H9 (cell line): ENCODE measurements at regions not wholly inside any gene's neighbourhood (a gene's known extent, or its start where the extent isn't known, plus 50 kb on each side); places are given as distances from the start of the nearest gene placed in this dataset.

Experiments used
- DNase-seq: peaks from one replicate; pipeline ENCODE4 v3.0.0-alpha.2; 2017
- H2AFZ ChIP-seq: one replicate; pipeline ENCODE4 v1.6.1; 2013; ENCODE audit warnings: mild to moderate bottlenecking, low read length, control low read depth, moderate library complexity
- H2AK5ac ChIP-seq: 2 replicates; pipeline ENCODE4 v1.6.1; 2013; ENCODE audit warnings: low read length, control low read depth, mixed read lengths; ENCODE audit not compliant: insufficient read length
- H2BK120ac ChIP-seq: one replicate; pipeline ENCODE4 v1.6.1; 2013; ENCODE audit warnings: low read depth, mild to moderate bottlenecking, low read length, control low read depth, inconsistent platforms; ENCODE audit not compliant: poor library complexity, severe bottlenecking
- H2BK12ac ChIP-seq: 2 replicates; pipeline ENCODE4 v1.6.1; 2013; ENCODE audit warnings: low read length, control low read depth, mixed read lengths, low read depth; ENCODE audit not compliant: insufficient read length
- H2BK15ac ChIP-seq: 2 replicates; pipeline ENCODE4 v1.6.1; 2013; ENCODE audit warnings: low read depth, low read length, control low read depth
- H2BK20ac ChIP-seq: one replicate; pipeline ENCODE4 v1.6.1; 2013; ENCODE audit warnings: low read depth, mild to moderate bottlenecking, low read length, control low read depth, inconsistent platforms; ENCODE audit not compliant: poor library complexity, severe bottlenecking
- H2BK5ac ChIP-seq: 2 replicates; pipeline ENCODE4 v1.6.1; 2013; ENCODE audit warnings: low read length, control low read depth, mixed read lengths; ENCODE audit not compliant: insufficient read length
- H3K14ac ChIP-seq: 2 replicates; pipeline ENCODE4 v1.6.1; 2013; ENCODE audit warnings: low read length, control low read depth; ENCODE audit not compliant: insufficient read depth
- H3K18ac ChIP-seq: 2 replicates; pipeline ENCODE4 v1.6.1; 2013; ENCODE audit warnings: low read depth, mild to moderate bottlenecking, mixed read lengths, low read length, control low read depth; ENCODE audit not compliant: insufficient read length
- H3K23ac ChIP-seq: 2 replicates; pipeline ENCODE4 v1.6.1; 2013; ENCODE audit warnings: low read length, control low read depth, mixed read lengths, low read depth; ENCODE audit not compliant: insufficient read length
- H3K23me2 ChIP-seq: 2 replicates; pipeline ENCODE4 v1.6.1; 2013; ENCODE audit warnings: low read depth, mild to moderate bottlenecking, mixed read lengths, low read length, control low read depth; ENCODE audit not compliant: insufficient read length, poor library complexity, severe bottlenecking
- H3K27ac ChIP-seq: 2 replicates; pipeline ENCODE4 v1.5.1; 2013; ENCODE audit warnings: low read length, control low read depth, mixed read lengths, low read depth; ENCODE audit not compliant: insufficient read length
- H3K27me3 ChIP-seq: 2 replicates; pipeline ENCODE4 v1.6.1; 2013; ENCODE audit warnings: low read length, control low read depth, inconsistent platforms; ENCODE audit not compliant: insufficient read depth
- H3K4ac ChIP-seq: 2 replicates; pipeline ENCODE4 v1.6.1; 2013; ENCODE audit warnings: low read depth, mild to moderate bottlenecking, control low read depth, inconsistent platforms, low read length, moderate library complexity
- H3K4me1 ChIP-seq: 2 replicates; pipeline ENCODE4 v1.6.1; 2013; ENCODE audit warnings: low read length, control low read depth, inconsistent platforms; ENCODE audit not compliant: insufficient read depth
- H3K4me2 ChIP-seq: 2 replicates; pipeline ENCODE4 v1.6.1; 2013; ENCODE audit warnings: low read length, control low read depth, mixed read lengths; ENCODE audit not compliant: insufficient read length, insufficient read depth
- H3K56ac ChIP-seq: 2 replicates; pipeline ENCODE4 v1.6.1; 2013; ENCODE audit warnings: low read depth, mild to moderate bottlenecking, mixed read lengths, low read length, control low read depth; ENCODE audit not compliant: insufficient read length
- H3K79me1 ChIP-seq: 2 replicates; pipeline ENCODE4 v1.6.1; 2013; ENCODE audit warnings: low read depth, mild to moderate bottlenecking, moderate library complexity, low read length, control low read depth, inconsistent platforms; ENCODE audit not compliant: insufficient read depth, poor library complexity, severe bottlenecking
- H3K79me2 ChIP-seq: 2 replicates; pipeline ENCODE4 v1.6.1; 2013; ENCODE audit warnings: low read length, control low read depth, inconsistent platforms; ENCODE audit not compliant: insufficient read depth
- H3K9ac ChIP-seq: 2 replicates; pipeline ENCODE4 v1.6.1; 2013; ENCODE audit warnings: low read length, control low read depth, mixed read lengths; ENCODE audit not compliant: insufficient read length; ENCODE audit errors: extremely low read depth
- H3K9me3 ChIP-seq: one replicate; pipeline ENCODE4 v1.6.1; 2013; ENCODE audit warnings: low read depth, low read length, inconsistent platforms; ENCODE audit not compliant: control insufficient read depth
- H3T11ph ChIP-seq: one replicate; pipeline ENCODE4 v1.6.1; 2013; ENCODE audit warnings: mild to moderate bottlenecking, low read length, control low read depth, inconsistent platforms
- H4K20me1 ChIP-seq: one replicate; pipeline ENCODE4 v1.6.1; 2013; ENCODE audit not compliant: control insufficient read depth, insufficient read length, insufficient read depth
- H4K5ac ChIP-seq: 2 replicates; pipeline ENCODE4 v1.6.1; 2013; ENCODE audit warnings: low read depth, mild to moderate bottlenecking, mixed read lengths, low read length, control low read depth; ENCODE audit not compliant: insufficient read length
- H4K8ac ChIP-seq: replicated peaks from 2 replicates; pipeline ENCODE4 v1.6.1; 2013; ENCODE audit warnings: low read length, control low read depth, mixed read lengths, low read depth; ENCODE audit not compliant: insufficient read length
- H4K91ac ChIP-seq: 2 replicates; pipeline ENCODE4 v1.6.1; 2013; ENCODE audit warnings: low read depth, mild to moderate bottlenecking, moderate library complexity, mixed read lengths, low read length, control low read depth; ENCODE audit not compliant: insufficient read length
- H3K27ac Mint-ChIP-seq, 3 experiments: 2 replicates in 2 of 3; 3 replicates in 1 of 3; pipeline ENCODE4 v1.8.0; 2020 to 2021; ENCODE audit warnings: mixed read lengths in 3 of 3, mild to moderate bottlenecking in 1 of 3, moderate library complexity in 1 of 3
- H3K27me3 Mint-ChIP-seq: 2 replicates; pipeline ENCODE4 v1.8.0; 2021; ENCODE audit warnings: low read depth, mild to moderate bottlenecking, moderate library complexity, mixed read lengths
- H3K36me3 Mint-ChIP-seq, 3 experiments: 2 replicates in 2 of 3; 3 replicates in 1 of 3; pipeline ENCODE4 v1.8.0; 2020 to 2021; ENCODE audit warnings: low read depth in 3 of 3, mixed read lengths in 3 of 3; ENCODE audit not compliant: insufficient read depth in 1 of 3
- H3K4me1 Mint-ChIP-seq, 2 experiments: 2 replicates each; pipeline ENCODE4 v1.8.0; 2020; ENCODE audit warnings: mixed read lengths in 2 of 2
- H3K4me3 Mint-ChIP-seq, 2 experiments: 2 replicates in 1 of 2; 3 replicates in 1 of 2; pipeline ENCODE4 v1.8.0; 2020 to 2021; ENCODE audit warnings: mild to moderate bottlenecking in 2 of 2, mixed read lengths in 2 of 2, moderate library complexity in 1 of 2
- H3K9me3 Mint-ChIP-seq, 2 experiments: 2 replicates in 1 of 2; 3 replicates in 1 of 2; pipeline ENCODE4 v1.8.0; 2020; ENCODE audit warnings: mild to moderate bottlenecking in 2 of 2, mixed read lengths in 2 of 2, moderate library complexity in 1 of 2
- WGBS: extraction: QIAGEN DNeasy Blood & Tissue Kit; methylation state at CpG from one replicate; pipeline ENCODE4 v1.1.7; 2013; ENCODE audit warnings: missing lambda C conversion rate, low lambda C conversion rate, mixed read lengths; ENCODE audit not compliant: insufficient read length; ENCODE audit errors: extremely low coverage; 5-methylcytosine and 5-hydroxymethylcytosine counted together
- TF ChIP-seq, protein P1 (sequence below): fragments of 200-600 bp; sonication (generic); conservative IDR thresholded peaks from 3 replicates; pipeline ENCODE4 v1.8.0; 2021; ENCODE audit warnings: antibody characterized with exemption, mild to moderate bottlenecking

DNA sequence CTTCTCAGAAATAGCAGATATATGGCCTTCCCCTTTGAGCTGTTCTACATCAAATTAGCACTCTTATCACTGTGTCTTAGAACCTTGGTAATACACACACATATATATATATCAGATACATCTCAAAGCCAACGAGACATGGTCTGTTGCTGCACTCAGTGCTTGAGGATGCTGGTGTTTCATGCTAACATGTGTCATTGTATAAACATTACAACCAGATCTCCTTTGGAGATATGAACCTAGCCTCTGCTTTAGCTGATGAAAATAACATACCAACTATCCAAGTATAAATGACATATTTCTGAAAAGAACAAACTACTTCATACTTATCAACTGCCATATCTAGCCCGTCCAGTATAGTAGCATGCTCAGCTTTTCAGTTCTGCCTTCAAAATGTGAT lies 226.7 kb upstream of the HNRNPA3 start:
- Histone ChIP-seq H4K8ac (no peak overlapping the region), H2BK20ac (no peak overlapping the region), H3T11ph (no peak overlapping the region), H3K18ac (no peak overlapping the region), H3K9ac (no peak overlapping the region), H3K4me1 (no peaks in the 10 kb centered on the region), H4K91ac (no peak overlapping the region), H3K23me2 (no peaks in the 10 kb centered on the region), H3K56ac (no peak overlapping the region), H3K23ac (no peak overlapping the region), H2AFZ (no peak overlapping the region), H3K79me1 (no peaks in the 10 kb centered on the region), H2BK5ac (no peak overlapping the region), H3K4me2 (no peak overlapping the region), H4K20me1 (no peaks in the 10 kb centered on the region), H3K14ac (no peak overlapping the region), H3K4ac (no peak overlapping the region), H2BK12ac (no peak overlapping the region), H2BK120ac (no peak overlapping the region), H3K27ac (no peak overlapping the region), H3K79me2 (no peaks in the 10 kb centered on the region), H2AK5ac (no peak overlapping the region), H3K9me3 (no peaks in the 10 kb centered on the region), H2BK15ac (no peak overlapping the region), H3K27me3 (no peaks in the 10 kb centered on the region), H4K5ac (no peak overlapping the region)
- no peaks in the 10 kb centered on the region; the same call in 1 of the 2 replicates for H3K27me3 Mint-ChIP-seq
- no peak overlapping the region for H3K4me3 Mint-ChIP-seq
- no peaks in the 10 kb centered on the region for H3K9me3 Mint-ChIP-seq
- WGBS = no CpG with 5 or more reads among the region's 2 CpGs
- H3K4me1 Mint-ChIP-seq = no peaks in the 10 kb centered on the region
- TF ChIP-seq, protein P1, sequence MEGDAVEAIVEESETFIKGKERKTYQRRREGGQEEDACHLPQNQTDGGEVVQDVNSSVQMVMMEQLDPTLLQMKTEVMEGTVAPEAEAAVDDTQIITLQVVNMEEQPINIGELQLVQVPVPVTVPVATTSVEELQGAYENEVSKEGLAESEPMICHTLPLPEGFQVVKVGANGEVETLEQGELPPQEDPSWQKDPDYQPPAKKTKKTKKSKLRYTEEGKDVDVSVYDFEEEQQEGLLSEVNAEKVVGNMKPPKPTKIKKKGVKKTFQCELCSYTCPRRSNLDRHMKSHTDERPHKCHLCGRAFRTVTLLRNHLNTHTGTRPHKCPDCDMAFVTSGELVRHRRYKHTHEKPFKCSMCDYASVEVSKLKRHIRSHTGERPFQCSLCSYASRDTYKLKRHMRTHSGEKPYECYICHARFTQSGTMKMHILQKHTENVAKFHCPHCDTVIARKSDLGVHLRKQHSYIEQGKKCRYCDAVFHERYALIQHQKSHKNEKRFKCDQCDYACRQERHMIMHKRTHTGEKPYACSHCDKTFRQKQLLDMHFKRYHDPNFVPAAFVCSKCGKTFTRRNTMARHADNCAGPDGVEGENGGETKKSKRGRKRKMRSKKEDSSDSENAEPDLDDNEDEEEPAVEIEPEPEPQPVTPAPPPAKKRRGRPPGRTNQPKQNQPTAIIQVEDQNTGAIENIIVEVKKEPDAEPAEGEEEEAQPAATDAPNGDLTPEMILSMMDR = no peak
- DNase-seq = no peak
- no peak overlapping the region for H3K27ac Mint-ChIP-seq
- H3K36me3 Mint-ChIP-seq = no peaks in the 10 kb centered on the region
